CD4-positive, alpha-beta T cell treated with Interleukin-4 for 1 hour (primary cell): ENCODE measurements at regions not wholly inside any gene's neighbourhood (a gene's known extent, or its start where the extent isn't known, plus 50 kb on each side); places are given as distances from the start of the nearest gene placed in this dataset.
"Not testable (repeated sequence)": the region's sequence is repeated elsewhere in the genome, so short reads cannot be mapped to it uniquely, and the experiment has no call there.

Source experiments
- DNase-seq, 2 donors: peaks; one replicate each; pipeline ENCODE4 v3.0.0-alpha.2; 2020 to 2022

DNA sequence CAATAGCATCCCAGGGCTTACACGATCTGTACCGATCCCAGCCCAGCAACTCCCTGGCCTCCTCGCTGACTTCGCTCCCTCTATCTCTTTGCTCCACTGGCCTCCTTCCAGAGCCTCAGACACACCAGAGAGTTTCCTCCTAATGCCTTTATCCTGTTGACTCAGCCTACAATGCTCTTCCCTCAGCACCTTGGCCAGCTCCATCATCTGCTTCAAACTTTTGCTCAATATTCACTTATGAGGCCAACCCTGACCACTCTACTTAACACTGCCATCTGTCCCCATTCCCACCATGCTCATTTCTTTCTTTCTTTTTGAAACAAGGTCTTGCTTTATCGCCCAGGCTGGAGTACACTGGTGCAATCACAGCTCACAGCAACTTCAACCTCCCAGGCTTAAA, 180.9 kb downstream of the CEP170 start:
- DNase-seq = not testable (repeated sequence)

DNA sequence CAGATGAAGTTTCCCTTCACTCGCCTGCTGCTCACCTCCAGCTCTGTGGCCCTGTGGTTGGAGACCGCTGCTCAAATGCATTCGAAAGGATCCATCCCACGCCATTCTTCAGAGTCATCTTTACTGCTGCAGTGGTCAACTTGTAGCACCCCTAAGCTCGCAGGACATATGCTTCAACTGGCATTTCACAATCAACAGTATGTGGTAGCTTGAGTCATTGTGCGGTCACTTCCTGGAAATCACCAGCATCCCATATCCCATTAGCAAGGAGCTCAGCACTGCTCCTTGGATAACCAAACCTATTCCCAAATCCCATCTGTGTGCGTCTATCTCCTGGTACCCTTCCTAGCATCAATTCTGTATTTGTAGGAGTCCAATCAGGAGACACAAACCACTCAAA, 188.0 kb downstream of the CEP170 start:
- DNase-seq = not testable (repeated sequence)

DNA sequence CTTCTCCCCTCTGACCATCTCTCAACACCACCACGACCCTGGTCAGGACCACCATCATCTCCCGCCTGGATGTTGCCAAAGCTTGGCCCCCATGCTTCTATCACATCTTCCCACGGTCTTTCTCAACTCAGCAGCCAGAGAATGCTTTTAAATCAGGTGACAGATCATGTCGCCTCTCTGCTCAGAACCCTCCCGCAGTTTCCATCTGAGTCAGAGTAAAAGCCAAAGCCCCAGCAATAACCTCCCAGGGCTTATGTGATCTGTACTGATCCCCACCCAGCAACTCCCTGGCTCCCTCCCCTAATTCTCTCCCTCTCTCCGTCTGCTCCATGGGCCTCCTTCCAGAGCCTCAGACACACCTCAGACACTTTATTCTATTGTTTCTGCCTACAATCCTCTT, 193.1 kb downstream of the CEP170 start:
- not testable (repeated sequence) for DNase-seq

DNA sequence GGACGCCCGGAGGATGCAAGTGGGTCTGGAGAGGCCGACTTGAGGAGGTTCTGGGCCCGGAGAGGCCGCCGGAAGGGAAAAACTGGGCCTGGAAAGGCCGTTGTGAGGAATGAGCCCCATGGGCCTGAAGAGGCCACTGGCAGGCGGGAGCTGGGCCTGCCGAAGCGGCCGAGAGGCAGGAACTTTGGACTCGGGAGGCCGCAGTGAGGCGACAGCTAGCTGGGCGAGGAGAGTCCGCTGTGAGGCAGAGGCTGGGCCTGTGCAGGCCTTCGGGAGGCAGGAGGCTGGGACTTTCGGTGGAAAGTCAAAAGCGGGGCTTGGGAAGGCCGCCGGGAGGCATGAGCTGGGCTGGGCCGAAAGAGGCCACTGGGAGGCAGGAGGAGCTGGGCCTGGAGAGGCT, 199.6 kb downstream of the CEP170 start:
- DNase-seq = not testable (repeated sequence)

DNA sequence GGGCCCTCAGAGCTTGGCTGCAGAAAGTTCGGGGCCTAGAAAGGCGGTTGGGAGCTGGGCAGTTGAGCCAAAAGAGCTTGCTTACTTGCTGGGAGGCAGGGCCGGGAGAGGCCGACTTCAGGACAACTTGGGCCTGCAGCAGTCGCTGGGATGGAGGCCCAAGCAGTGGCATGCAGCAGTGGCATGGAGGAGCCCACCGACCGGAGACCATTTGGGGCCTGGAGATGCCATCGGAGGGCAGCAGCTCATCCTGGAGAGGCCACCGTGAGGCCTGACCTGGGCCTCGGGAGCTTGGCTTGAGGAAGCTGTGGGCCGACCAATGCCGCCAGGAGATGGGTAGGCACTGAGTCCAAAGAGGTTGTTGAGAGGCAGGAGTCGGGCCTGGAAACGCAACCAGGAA, 200.0 kb downstream of the CEP170 start:
- not testable (repeated sequence) for DNase-seq

DNA sequence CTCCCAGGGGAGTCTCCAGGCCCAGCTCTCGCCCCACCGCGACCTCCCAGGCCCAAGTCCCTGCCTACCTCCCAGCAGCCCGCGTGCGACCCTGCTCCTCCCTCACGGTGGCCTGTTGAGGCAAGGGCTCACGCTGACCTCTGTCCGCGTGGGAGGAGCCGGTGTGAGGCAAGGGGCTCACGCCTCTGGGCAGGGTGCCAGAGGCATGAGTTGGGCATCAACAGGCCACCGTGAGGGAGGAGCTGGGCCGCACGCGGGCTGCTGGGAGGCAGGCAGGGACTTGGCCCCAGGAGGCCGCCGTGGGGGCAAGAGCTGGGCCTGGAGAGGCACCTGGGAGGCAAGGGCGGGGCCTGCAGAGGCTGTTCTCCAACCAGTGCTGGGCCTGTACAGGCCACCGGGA, 200.4 kb downstream of the CEP170 start:
- not testable (repeated sequence) for DNase-seq

DNA sequence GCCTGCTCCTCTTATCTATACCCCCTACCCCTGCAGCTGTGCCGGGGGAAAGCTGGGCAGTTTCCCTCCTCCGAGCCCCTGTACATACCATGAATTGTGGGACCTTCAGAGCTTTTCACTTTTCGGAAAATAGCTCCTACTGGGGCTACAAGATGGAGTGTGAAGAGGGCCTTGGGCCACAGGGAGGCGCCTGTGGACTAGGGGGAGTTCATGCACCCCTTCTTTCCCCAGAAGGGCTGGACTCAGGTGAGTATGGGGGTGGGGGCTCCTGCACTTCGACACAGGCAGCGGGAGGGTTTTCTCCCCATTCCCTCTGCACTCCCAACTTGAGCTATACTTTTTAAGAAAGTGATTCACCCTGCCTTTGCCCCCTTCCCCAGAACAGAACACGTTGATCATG, 202.0 kb downstream of the CEP170 start:
- DNase-seq = not testable (repeated sequence)

DNA sequence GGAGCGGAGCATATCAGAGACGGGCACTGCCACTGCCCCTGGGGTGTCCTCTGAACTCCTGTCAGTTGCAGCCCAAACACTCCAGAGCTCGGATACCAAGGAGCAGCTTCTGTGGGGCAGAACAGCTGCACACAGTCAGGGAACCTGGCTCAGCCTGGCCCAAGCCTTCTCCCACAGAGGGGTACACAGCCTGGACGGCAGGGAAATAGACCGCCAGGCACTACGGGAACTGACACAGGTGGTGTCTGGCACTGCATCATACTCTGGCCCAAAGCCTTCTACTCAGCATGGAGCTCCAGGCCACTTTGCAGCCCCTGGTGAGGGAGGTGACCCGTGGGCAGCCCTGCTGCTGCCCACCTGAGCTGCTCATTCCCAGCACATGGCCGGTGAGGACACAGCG, 204.5 kb downstream of the CEP170 start:
- DNase-seq = not testable (repeated sequence)

DNA sequence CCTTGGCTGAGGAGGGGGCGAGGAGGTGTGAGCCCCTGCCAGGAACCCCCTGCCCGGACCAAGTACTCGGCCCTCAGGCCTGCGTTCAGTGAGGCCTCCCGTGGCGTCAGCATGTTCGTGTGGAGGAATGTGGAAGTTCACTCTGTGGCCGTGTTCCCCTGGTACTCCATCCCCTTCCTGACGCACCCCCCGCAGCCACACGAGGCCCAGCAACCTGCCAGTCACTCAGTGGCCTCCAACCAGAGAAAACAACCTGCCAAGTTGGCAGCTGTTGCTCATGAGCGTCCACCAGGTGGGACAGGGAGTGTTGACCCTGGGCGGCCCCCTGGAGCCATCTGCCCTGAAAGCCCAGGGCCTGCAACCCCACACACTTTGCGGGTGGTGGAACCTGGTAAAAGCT, 205.4 kb downstream of the CEP170 start:
- not testable (repeated sequence) for DNase-seq

DNA sequence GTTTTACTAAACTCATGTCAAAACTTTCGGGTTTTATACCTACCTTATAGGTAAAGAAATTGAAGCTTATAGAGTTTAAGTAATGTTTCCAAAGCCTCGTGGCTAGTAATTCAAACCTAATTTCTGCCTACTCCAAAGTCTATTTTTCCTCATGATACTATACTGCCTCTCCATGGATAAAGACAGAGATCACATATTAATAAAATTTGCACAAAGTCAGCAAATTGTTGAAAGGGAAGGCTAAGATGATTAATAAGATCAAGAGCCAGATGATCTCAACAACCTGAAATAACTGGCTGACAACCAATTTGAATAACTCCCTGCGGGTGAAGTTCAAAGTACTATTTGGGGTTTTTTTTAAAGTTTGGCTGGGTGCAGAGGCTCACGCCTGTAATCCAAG, 233.7 kb downstream of the CEP170 start:
- not testable (repeated sequence) for DNase-seq

DNA sequence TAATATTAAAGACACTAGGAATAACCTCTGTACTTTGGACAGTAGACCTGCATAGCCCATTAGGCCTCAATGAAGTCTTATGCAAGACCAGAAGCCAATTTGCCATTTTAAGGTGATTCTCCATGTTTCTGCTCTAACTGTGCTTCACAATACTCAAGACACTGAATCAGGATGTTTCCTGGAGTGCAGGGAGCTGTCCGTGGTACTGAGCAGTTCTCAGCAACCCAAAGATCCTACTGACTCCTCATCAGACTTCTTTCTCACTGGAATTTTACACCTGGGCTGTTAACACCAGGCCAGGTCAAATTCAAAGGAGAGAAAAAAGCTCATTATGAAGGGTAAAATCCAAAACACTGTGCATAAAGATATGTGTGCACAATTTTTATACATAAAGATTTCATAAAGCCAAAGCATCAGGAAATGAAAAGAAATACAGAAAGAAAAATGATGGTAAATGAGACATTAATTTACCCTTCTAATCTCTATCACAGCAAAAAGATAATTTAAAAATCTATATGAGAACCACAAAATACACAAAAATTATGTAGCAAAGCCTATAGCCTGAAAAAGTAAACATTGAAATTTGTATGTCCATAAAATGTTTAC, 235.9 kb downstream of the CEP170 start:
- peak in 1 of 2 donors; percentile 20 for DNase-seq

DNA sequence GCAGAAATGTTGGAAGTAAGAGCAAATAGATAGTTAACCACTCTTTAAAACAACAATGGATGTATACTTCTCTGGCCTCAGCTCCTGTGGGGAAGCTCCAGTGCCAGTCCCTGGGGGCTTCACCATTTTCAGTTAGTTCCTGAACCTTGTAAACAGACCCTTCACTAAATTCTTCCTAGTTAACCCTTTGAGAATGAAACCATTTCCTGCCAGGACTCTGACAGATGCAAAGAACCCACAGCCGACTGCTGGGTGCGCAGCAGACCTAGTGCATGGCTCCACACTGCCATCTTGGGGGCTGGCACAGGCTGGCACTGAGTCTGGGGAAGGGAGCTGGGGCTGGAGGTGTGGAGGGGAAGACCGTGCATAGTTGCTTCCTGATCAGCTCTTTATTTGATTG, 244.4 kb downstream of the CEP170 start:
- not testable (repeated sequence) for DNase-seq

DNA sequence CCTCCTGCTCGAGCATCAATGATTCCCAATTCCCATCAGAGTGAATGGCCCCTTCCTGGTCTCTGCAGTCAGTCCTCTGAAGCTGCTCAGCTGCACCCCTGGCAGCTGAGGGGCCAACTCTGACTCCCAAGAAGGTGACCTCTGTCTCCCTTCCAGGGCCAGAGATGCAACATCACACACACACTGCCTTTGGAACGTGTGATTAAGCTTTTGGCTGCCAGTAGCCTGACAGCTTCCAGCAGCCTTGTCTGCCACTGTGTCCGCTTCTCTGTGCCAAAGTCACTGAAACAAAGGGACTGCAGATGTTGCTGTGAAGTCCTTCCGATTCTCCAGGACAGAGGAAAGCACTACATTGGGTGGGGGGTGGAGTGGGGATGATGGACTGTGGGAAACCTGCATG, 254.1 kb downstream of the CEP170 start:
- DNase-seq = not testable (repeated sequence)

DNA sequence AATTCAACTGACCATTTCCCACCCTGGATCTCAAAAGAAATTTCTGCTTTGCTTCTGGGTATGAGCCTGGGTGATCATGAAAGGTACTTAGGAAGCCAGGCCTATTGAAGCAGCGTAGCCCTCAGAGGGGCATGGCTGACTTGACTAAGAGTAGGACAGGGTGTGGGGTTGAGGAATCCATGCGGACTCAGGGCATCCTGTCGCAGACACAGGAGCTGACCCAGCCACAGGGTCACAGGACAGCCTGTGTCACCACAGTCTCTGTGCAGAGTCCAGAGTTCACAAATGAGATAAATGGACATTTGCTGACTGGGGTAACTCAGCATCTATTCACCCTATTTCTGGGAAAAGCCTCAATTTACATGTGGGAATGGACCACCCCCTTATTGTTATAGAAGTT, 262.3 kb downstream of the CEP170 start:
- not testable (repeated sequence) for DNase-seq

DNA sequence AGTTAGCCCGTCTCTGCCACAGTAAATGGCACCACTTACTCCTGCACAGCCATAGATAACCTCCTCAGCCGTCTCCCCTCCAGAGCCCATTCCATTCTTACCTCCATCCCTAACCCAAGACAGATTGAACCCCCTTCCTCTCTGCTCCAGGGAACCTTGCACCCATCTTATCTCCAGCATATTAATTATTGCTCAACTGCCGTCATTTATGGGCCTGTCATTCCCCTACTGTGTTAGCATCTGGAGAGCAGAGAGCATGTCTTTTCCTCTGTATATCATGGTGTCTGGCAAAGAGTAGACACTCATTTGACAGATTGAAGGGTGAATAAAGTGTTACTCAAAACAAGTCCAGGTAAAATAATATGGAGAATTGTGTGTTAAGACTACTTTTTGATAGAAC, 270.0 kb downstream of the CEP170 start:
- not testable (repeated sequence) for DNase-seq

DNA sequence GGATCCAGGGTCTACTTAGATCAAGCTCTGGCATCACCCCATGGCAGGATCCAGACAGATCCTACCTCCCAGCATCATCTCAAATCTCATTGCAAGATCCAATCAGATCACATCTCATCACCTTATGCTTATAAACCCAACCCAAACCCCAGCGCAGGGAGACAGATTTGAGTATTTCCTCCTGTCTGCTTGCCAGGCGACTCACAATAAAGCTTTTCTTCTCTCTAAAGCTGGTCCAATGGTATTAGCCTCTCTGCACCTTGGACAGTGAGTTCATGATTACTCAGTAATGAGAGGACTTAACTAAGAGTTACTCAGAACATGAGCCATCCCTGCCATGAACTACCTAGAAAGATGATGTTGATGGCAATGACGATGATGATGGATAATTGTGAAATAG, 281.7 kb downstream of the CEP170 start:
- DNase-seq = not testable (repeated sequence)

DNA sequence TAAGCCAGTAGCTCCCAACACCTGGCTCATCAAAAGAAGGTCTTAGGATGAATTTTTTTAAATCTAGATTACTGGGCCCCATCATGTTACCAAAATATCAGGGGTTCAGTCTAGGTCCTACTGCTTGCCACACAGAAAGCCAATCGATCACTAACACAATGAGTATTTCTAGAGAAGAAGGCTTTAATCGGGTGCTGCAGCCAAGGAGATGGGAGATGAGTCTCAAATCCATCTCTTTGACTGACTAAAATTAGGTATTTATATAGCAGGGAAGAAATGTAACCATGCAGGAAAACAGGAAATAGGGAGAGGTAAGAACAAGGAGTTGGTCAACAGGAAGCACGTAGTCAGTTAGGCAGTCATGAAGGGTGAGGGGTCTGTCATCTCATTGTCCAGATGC, 288.2 kb downstream of the CEP170 start:
- DNase-seq = no peak

DNA sequence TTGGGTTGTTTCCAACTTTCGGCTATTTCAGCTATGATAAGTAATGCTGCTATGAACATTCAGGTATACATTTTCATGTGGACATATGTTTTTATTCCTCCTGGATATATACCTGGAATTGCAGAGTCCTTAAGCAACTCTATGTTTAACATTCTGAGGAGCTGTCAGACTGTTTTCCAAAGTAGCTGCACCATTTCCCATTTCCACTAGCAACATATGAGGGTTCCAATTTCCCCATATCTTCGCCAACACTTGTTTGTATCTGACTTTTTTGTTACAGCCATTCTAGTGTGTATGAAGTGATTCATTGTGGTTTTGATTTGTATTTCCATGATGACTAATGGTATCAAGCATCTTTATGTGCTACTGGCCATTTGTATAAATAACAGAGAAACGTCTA, 295.7 kb downstream of the CEP170 start:
- DNase-seq = not testable (repeated sequence)

DNA sequence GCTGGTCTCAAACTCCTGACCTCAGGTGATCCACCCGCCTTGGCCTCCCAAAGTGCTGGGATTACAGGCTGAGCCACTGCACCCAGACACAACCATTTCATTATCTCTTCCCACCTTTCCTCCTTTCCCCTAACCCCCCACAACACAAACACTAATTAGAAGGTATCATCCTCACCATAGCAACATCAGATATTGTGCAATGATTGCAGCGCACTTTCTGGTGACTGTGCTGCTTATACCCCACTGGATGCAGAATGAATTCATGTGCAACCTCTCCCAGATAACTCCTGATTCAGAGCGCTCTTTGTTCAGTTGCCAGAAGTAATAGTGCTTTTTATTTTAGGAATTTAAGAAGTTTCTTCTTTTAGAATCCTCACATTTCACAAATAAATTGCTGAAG, 300.1 kb downstream of the CEP170 start:
- not testable (repeated sequence) for DNase-seq

DNA sequence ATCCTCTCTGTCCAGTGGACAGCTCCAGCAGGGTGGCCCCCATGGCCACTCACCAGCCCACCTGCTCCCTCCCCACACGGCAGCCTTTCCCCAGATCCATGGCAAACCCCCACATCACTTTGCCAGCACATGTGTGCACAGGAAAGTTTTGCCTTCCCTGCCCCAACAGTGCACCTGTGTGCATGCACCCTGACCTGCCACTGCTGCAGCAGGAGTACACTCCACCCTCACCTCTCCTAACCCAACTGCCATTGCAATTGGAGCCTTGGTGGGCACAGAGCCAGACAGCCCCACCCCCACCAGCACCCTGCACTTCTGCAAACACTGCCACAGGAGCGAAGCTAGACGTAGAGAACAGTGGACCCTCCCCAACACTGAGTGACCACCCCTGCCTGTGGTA, 308.9 kb downstream of the CEP170 start:
- DNase-seq = no peak

DNA sequence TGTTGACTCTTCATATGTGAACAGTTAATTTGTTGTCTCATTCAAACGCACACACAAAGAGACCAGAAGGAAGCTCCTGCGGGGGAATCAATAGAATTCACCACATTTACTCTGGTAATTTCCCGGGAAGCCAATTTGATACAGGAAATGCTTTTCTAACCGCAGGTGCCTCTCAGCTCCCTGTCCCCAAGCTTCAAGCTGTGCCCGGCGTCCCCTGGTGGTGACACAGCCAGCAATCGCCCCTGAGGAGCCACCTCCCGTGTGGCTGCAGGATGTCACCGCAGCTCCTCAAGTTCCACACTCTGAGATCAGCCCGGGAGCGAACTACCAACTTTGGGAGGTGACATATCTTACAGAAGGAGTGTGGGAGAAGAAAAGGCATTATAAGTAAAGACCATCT, 318.4 kb downstream of the CEP170 start:
- not testable (repeated sequence) for DNase-seq

DNA sequence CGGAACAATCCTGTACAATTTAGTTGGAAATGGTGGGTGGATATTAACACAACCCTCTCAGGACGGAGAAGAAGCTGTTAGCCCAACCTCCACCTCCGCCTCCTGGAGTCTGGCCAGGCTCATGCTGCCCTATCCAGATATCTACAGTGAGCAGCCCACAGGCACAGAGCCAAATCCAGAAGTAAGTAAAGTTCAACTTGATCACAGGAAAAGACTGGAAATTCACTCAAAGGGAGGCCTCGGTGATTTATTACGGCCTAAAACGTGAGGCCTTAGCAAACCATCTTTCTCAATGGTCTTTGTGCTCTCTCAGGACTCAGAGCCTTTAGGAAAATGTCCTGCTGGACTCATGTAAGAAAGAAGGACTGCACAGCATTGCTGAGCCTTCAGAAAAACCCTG, 330.4 kb downstream of the CEP170 start:
- DNase-seq = not testable (repeated sequence)

DNA sequence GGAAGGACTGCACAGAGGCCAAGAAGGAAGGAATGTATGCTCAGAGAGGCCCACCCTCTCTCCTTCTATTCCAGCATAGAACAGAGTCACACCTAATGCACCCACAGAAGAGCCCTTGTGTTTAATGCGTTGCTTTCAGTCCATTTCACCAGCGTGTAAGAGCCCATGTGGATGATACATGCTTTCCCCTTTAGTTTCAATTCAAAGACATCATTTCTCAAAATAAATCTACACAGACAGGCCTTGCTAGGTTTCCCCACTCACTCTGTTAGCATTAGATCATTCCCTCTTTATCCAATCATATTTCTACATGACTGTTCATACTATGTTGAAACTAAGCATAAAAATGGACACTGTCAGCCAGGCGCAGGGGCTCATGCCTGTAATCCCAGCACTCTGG, 331.5 kb downstream of the CEP170 start:
- not testable (repeated sequence) for DNase-seq

DNA sequence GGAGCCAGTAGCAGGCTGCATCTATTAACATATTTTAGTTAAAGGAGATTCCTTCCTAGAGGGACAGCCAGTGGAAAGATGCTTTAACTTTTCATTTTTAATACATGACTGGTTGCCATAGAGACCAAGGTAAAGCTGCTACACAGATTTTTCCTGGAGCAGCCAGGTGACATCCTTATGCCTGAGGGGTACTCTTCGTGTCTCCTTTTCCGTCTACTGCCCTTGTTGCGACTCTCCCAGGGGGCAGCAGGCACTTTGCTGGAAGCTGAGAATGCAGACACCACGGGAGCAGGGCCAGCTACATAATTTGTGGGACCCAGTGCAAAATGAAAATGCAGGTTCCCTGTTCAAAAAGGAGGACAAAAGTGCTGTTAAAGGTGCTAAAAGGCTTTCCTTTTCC, 340.4 kb downstream of the CEP170 start:
- DNase-seq = not testable (repeated sequence)

DNA sequence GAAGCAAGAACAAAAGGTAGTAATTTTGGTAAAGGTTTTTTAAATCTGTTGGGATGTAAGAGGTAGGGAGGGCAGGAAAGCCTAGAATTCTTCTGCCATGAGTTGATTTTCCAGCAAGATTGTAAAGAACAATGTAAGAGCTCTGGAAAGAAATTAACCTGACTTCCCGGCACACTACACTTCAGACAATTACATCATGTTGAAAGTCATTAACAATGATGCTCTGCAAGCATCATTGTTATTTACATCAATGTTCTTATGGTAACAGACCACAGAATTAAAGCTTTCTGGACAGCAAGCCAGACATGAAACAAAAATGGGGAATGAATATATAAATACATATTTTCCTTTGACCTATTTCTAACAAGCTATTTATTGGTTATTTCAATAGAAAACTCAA, 342.2 kb downstream of the CEP170 start:
- DNase-seq = not testable (repeated sequence)
